Loucy (cell line): ENCODE measurements at regions not wholly inside any gene's neighbourhood (a gene's known extent, or its start where the extent isn't known, plus 50 kb on each side); places are given as distances from the start of the nearest gene placed in this dataset.
"Not testable (repeated sequence)": the region's sequence is repeated elsewhere in the genome, so short reads cannot be mapped to it uniquely, and the experiment has no call there.

ENCODE experiments used
- H2AFZ ChIP-seq: fragments of 200-600 bp; sonication (generic); 2 replicates; pipeline ENCODE4 v1.6.0; 2016; ENCODE audit warnings: antibody characterized with exemption, mild to moderate bottlenecking, low read length, moderate library complexity
- H3F3A ChIP-seq: fragments of 200-600 bp; 2 replicates; pipeline ENCODE4 v1.6.0; 2016; ENCODE audit warnings: antibody characterized with exemption, low read depth, mild to moderate bottlenecking
- H3K27me3 ChIP-seq: fragments of 200-600 bp; sonication (generic); 2 replicates; pipeline ENCODE4 v1.6.1; 2014; ENCODE audit warnings: low read length, mild to moderate bottlenecking; ENCODE audit not compliant: insufficient read depth, poor library complexity, severe bottlenecking
- H3K36me3 ChIP-seq: fragments of 200-600 bp; sonication (generic); 2 replicates; pipeline ENCODE4 v1.6.1; 2016; ENCODE audit warnings: low read length; ENCODE audit not compliant: insufficient read depth
- H3K4me1 ChIP-seq: fragments of 200-600 bp; sonication (generic); 2 replicates; pipeline ENCODE4 v1.5.1; 2014; ENCODE audit warnings: low read length, mild to moderate bottlenecking; ENCODE audit not compliant: insufficient read depth, poor library complexity, severe bottlenecking
- H3K4me2 ChIP-seq: fragments of 200-600 bp; sonication (generic); 2 replicates; pipeline ENCODE4 v1.6.0; 2014; ENCODE audit warnings: antibody characterized with exemption, low read length, low read depth, mild to moderate bottlenecking; ENCODE audit not compliant: poor library complexity, severe bottlenecking
- H3K4me3 ChIP-seq: fragments of 200-600 bp; sonication (generic); 2 replicates; pipeline ENCODE4 v1.5.1; 2014; ENCODE audit warnings: low read length, mild to moderate bottlenecking, mixed read lengths; ENCODE audit not compliant: poor library complexity, severe bottlenecking
- H3K79me2 ChIP-seq: fragments of 200-600 bp; sonication (generic); 2 replicates; pipeline ENCODE4 v1.6.1; 2014; ENCODE audit warnings: low read length; ENCODE audit not compliant: insufficient read depth
- H3K9ac ChIP-seq: fragments of 200-600 bp; sonication (generic); 2 replicates; pipeline ENCODE4 v1.6.0; 2014; ENCODE audit warnings: mild to moderate bottlenecking, low read depth, low read length, moderate library complexity; ENCODE audit not compliant: poor library complexity, severe bottlenecking
- H3K9me2 ChIP-seq: fragments of 200-600 bp; sonication (generic); replicated peaks from 2 replicates; pipeline ENCODE4 v1.6.1; 2016; ENCODE audit warnings: low read depth, low read length, mixed read lengths
- H3K9me3 ChIP-seq: fragments of 200-600 bp; sonication (generic); 2 replicates; pipeline ENCODE4 v1.6.1; 2014; ENCODE audit warnings: mild to moderate bottlenecking, antibody characterized with exemption, low read length, low read depth; ENCODE audit not compliant: insufficient read depth
- H4K20me1 ChIP-seq: fragments of 200-600 bp; sonication (generic); 2 replicates; pipeline ENCODE4 v1.6.0; 2014; ENCODE audit warnings: antibody characterized with exemption, low read length, mild to moderate bottlenecking; ENCODE audit not compliant: insufficient read depth, poor library complexity, severe bottlenecking
- CTCF ChIP-seq: fragments of 200-600 bp; sonication (generic); conservative IDR thresholded peaks from 2 replicates; pipeline ENCODE4 v1.5.1; 2014; ENCODE audit warnings: mild to moderate bottlenecking, antibody characterized with exemption, low read length
- EZH2phosphoT487 ChIP-seq: fragments of 200-600 bp; IDR thresholded peaks from 2 replicates; pipeline ENCODE4 v1.6.1; 2018; ENCODE audit warnings: antibody characterized with exemption, mild to moderate bottlenecking, moderate library complexity, borderline replicate concordance

- H3K9ac ChIP-seq, result no peak overlapping the region
- no peaks in the 10 kb centered on the region for H3K9me2 ChIP-seq
- H2AFZ ChIP-seq, result no peak overlapping the region
- H3K9me3 ChIP-seq, result 0 out of 2 replicates have a peak, but pooled peaks cover 4% of the 10 kb centered on the region
- H3K4me3 ChIP-seq, result no peak overlapping the region
- no peaks in the 10 kb centered on the region for H3F3A ChIP-seq
- H3K4me2 ChIP-seq, result no peak overlapping the region
- TF ChIP-seq CTCF (no peak), EZH2phosphoT487 (no peak)
- H3K4me1 ChIP-seq, result no peaks in the 10 kb centered on the region
- H3K27me3 ChIP-seq, result no peaks in the 10 kb centered on the region
- H3K79me2 ChIP-seq, result no peaks in the 10 kb centered on the region
- no peaks in the 10 kb centered on the region for H3K36me3 ChIP-seq
- no peaks in the 10 kb centered on the region for H4K20me1 ChIP-seq
Measured at GRCh38 chr17:14545156-14545906, 244.4 kb downstream of the HS3ST3B1 start.

GRCh38 chr17:14541714-14542113, 240.8 kb downstream of the HS3ST3B1 start:
- Histone ChIP-seq H3K9me2 (no peaks in the 10 kb centered on the region), H3K9me3 (peaks cover 4% of the 10 kb centered on the region; the same call in 1 of the 2 replicates), H3K4me3 (no peak overlapping the region), H3K4me2 (no peak overlapping the region), H3K36me3 (no peaks in the 10 kb centered on the region), H3K4me1 (no peaks in the 10 kb centered on the region), H3K9ac (no peak overlapping the region), H3F3A (no peaks in the 10 kb centered on the region), H3K79me2 (no peaks in the 10 kb centered on the region), H3K27me3 (no peaks in the 10 kb centered on the region), H4K20me1 (no peaks in the 10 kb centered on the region), H2AFZ (no peak overlapping the region)
- TF ChIP-seq CTCF, result no peak
- TF ChIP-seq EZH2phosphoT487, result no peak

GRCh38 chr17:14539801-14540200, 238.9 kb downstream of the HS3ST3B1 start:
- H3K9me3 ChIP-seq, result no peaks in the 10 kb centered on the region; the same call in 1 of the 2 replicates

GRCh38 chr17:14532242-14532641, 231.4 kb downstream of the HS3ST3B1 start:
- H3K4me1 ChIP-seq, H3K9me2 ChIP-seq, H3K27me3 ChIP-seq, H4K20me1 ChIP-seq, H2AFZ ChIP-seq, H3K79me2 ChIP-seq, H3K36me3 ChIP-seq, H3K4me2 ChIP-seq, H3K4me3 ChIP-seq, H3K9ac ChIP-seq, H3F3A ChIP-seq, H3K9me3 ChIP-seq: not testable (repeated sequence)

More at GRCh38 chr17:14539801-14540200, 238.9 kb downstream of the HS3ST3B1 start:
- Histone ChIP-seq H3K36me3 (no peaks in the 10 kb centered on the region), H3K9ac (no peak overlapping the region), H3K4me2 (no peak overlapping the region), H3K79me2 (no peaks in the 10 kb centered on the region), H2AFZ (no peak overlapping the region), H3K9me2 (no peaks in the 10 kb centered on the region), H3K27me3 (no peaks in the 10 kb centered on the region), H3K4me1 (no peaks in the 10 kb centered on the region), H3K4me3 (no peak overlapping the region), H4K20me1 (no peaks in the 10 kb centered on the region), H3F3A (no peaks in the 10 kb centered on the region)
- TF ChIP-seq CTCF (no peak), EZH2phosphoT487 (no peak)
